GM12878 (cell line): ENCODE measurements at regions not wholly inside any gene's neighbourhood (a gene's known extent, or its start where the extent isn't known, plus 50 kb on each side); places are given as distances from the start of the nearest gene placed in this dataset.

Experiments used
- ATAC-seq: fragments of 200-7000 bp; cut with Tn5 transposase; 3 replicates; pipeline ENCODE4 v1.9.1; 2020; ENCODE audit warnings: mild to moderate bottlenecking, moderate library complexity
- BruUV-seq: library from RNA; stranded (reverse); fragments of 400-500 nt; replicated peaks from 2 replicates; lab custom pipeline; 2021; lab: Mats Ljungman, UMichigan
- CTCF ChIA-PET: fragments of 300-600 bp; sonication (Branson Sonifier 250); formaldehyde crosslinking; extraction: SDS; loops from one replicate; lab custom pipeline; 2021; ENCODE audit warnings: inconsistent platforms; lab: Yijun Ruan, JAX
- POLR2A ChIA-PET: fragments of 350-600 bp; formaldehyde crosslinking; extraction: SDS; loops from one replicate; lab custom pipeline; 2021; ENCODE audit warnings: inconsistent platforms; lab: Charles Lee
- RAD21 ChIA-PET: fragments of 300-600 bp; sonication (Branson Sonifier 250); formaldehyde crosslinking; loops from one replicate; lab custom pipeline; 2023; ENCODE audit warnings: antibody characterized with exemption; ENCODE audit not compliant: unreplicated experiment; lab: Charles Lee
- SMC1A ChIA-PET: fragments of 300-600 bp; sonication (Branson Sonifier 250); formaldehyde crosslinking; loops from one replicate; lab custom pipeline; 2023; ENCODE audit not compliant: unreplicated experiment, uncharacterized antibody; lab: Charles Lee
- DNase-seq: peaks from one replicate; pipeline ENCODE4 v3.0.0-alpha.2; 2011; ENCODE audit warnings: low read depth, low spot score
- FAIRE-seq: peaks from 3 replicates; lab custom pipeline; 2011; peaks lifted over from hg19 to GRCh38; lab: Jason Lieb, UNC
- H2AFZ ChIP-seq: 2 replicates; pipeline ENCODE4 v1.6.0; 2011; ENCODE audit warnings: low read depth, low read length, control low read depth; ENCODE audit not compliant: control insufficient read depth
- H3K27ac ChIP-seq: 2 replicates; pipeline ENCODE4 v1.5.1; 2011; ENCODE audit warnings: control low read depth; ENCODE audit not compliant: control insufficient read depth, insufficient read depth
- H3K27me3 ChIP-seq, 2 experiments: replicated peaks in 1 of 2; 2 replicates each; pipeline versions ENCODE4 v1.6.0 to v1.6.1; 2011; ENCODE audit warnings: low read length in 1 of 2; ENCODE audit not compliant: control insufficient read depth in 2 of 2, insufficient read depth in 2 of 2
- H3K36me3 ChIP-seq, 2 experiments: 2 replicates each; pipeline ENCODE4 v1.5.1; 2011; ENCODE audit warnings: low read length in 1 of 2; ENCODE audit not compliant: control insufficient read depth in 2 of 2, insufficient read depth in 2 of 2
- H3K4me1 ChIP-seq: 2 replicates; pipeline ENCODE4 v1.6.1; 2011; ENCODE audit warnings: mild to moderate bottlenecking, low read length, moderate library complexity, mixed read lengths; ENCODE audit not compliant: control insufficient read depth, insufficient read depth
- H3K4me2 ChIP-seq: 2 replicates; pipeline ENCODE4 v1.6.0; 2011; ENCODE audit warnings: control low read depth; ENCODE audit not compliant: control insufficient read depth, insufficient read depth
- H3K4me3 ChIP-seq: fragments of 200-600 bp; sonication (generic); 2 replicates; pipeline ENCODE4 v1.5.1; 2016
- H3K79me2 ChIP-seq: 2 replicates; pipeline ENCODE4 v1.6.0; 2011; ENCODE audit warnings: low read length; ENCODE audit not compliant: control insufficient read depth, insufficient read depth
- H3K9ac ChIP-seq: 2 replicates; pipeline ENCODE4 v1.8.0; 2011; ENCODE audit warnings: low read length, control low read depth, mixed read lengths; ENCODE audit not compliant: control insufficient read depth, insufficient read depth
- H3K9me3 ChIP-seq: replicated peaks from 3 replicates; pipeline ENCODE4 v1.5.1; 2011; ENCODE audit warnings: mild to moderate bottlenecking, low read length; ENCODE audit not compliant: control insufficient read depth, insufficient read depth
- H4K20me1 ChIP-seq: 2 replicates; pipeline ENCODE4 v1.6.0; 2011; ENCODE audit not compliant: control insufficient read depth, insufficient read depth
- BACH1 ChIP-seq: fragments of 450-650 bp; IDR thresholded peaks from 2 replicates; pipeline ENCODE4 v1.6.1; 2017; ENCODE audit warnings: mild to moderate bottlenecking, borderline replicate concordance
- CBX5 ChIP-seq: sonication (generic); IDR thresholded peaks from 2 replicates; pipeline ENCODE4 v1.6.1; 2016; ENCODE audit warnings: low read depth, moderate library complexity, mild to moderate bottlenecking, inconsistent platforms
- CHD1 ChIP-seq: IDR thresholded peaks from 2 replicates; pipeline ENCODE4 v1.6.1; 2012; ENCODE audit warnings: low read depth, low read length, improper control_type of control experiment
- CHD2 ChIP-seq: IDR thresholded peaks from 2 replicates; pipeline ENCODE4 v1.6.1; 2011; ENCODE audit warnings: low read depth, low read length, improper control_type of control experiment, borderline replicate concordance
- EZH2 ChIP-seq: IDR thresholded peaks from 2 replicates; pipeline ENCODE4 v1.6.1; 2012; ENCODE audit warnings: low read depth, mild to moderate bottlenecking, control low read depth, inconsistent platforms, low read length, borderline replicate concordance; ENCODE audit not compliant: control insufficient read depth
- FOS ChIP-seq: IDR thresholded peaks from 3 replicates; pipeline ENCODE4 v1.6.1; 2011; ENCODE audit warnings: borderline replicate concordance; ENCODE audit not compliant: insufficient read length; ENCODE audit errors: extremely low read depth
- FOXK2 ChIP-seq: fragments of 450-650 bp; IDR thresholded peaks from 2 replicates; pipeline ENCODE4 v1.6.1; 2017; ENCODE audit warnings: mild to moderate bottlenecking, moderate library complexity
- HDGF ChIP-seq: fragments of 450-650 bp; IDR thresholded peaks from 2 replicates; pipeline ENCODE4 v1.6.1; 2016; ENCODE audit warnings: antibody characterized with exemption
- NFIC ChIP-seq: IDR thresholded peaks from 2 replicates; pipeline ENCODE4 v1.6.1; 2012; ENCODE audit warnings: low read depth, mild to moderate bottlenecking, inconsistent platforms, low read length, moderate library complexity
- NFYA ChIP-seq: IDR thresholded peaks from 2 replicates; pipeline ENCODE4 v1.6.1; 2011; ENCODE audit warnings: low read depth, mild to moderate bottlenecking, low read length, improper control_type of control experiment, borderline replicate concordance
- NRF1 ChIP-seq: conservative IDR thresholded peaks from 2 replicates; pipeline ENCODE4 v1.6.1; 2011; ENCODE audit warnings: mild to moderate bottlenecking, low read depth, low read length, improper control_type of control experiment
- PAX5 ChIP-seq: IDR thresholded peaks from 2 replicates; pipeline ENCODE4 v1.6.1; 2011; ENCODE audit warnings: low read depth, low read length, borderline replicate concordance
- PKNOX1 ChIP-seq: fragments of 450-650 bp; IDR thresholded peaks from 2 replicates; pipeline ENCODE4 v1.6.1; 2016; ENCODE audit warnings: mild to moderate bottlenecking
- STAT3 ChIP-seq: IDR thresholded peaks from 2 replicates; pipeline ENCODE4 v1.6.1; 2011; ENCODE audit warnings: low read depth, low read length, improper control_type of control experiment
- USF2 ChIP-seq: IDR thresholded peaks from 2 replicates; pipeline ENCODE4 v1.6.1; 2011; ENCODE audit warnings: low read depth, low read length, improper control_type of control experiment, borderline replicate concordance
- ZBTB33 ChIP-seq: fragments of 450-650 bp; IDR thresholded peaks from 2 replicates; pipeline ENCODE4 v1.6.1; 2017; ENCODE audit warnings: mild to moderate bottlenecking
- ZNF384 ChIP-seq: IDR thresholded peaks from 2 replicates; pipeline ENCODE4 v1.6.1; 2012; ENCODE audit warnings: low read depth, mild to moderate bottlenecking, low read length, improper control_type of control experiment, borderline replicate concordance
- WGBS: methylation state at CpG from one replicate; pipeline ENCODE4 v1.1.6; 2016; ENCODE audit warnings: low lambda C conversion rate; ENCODE audit not compliant: insufficient replicate concordance, insufficient coverage; ENCODE audit errors: missing lambda C conversion rate; 5-methylcytosine and 5-hydroxymethylcytosine counted together
- in situ Hi-C: fragments of 300-500 bp; cut with MboI; formaldehyde crosslinking; loops from 9 replicates; pipeline ENCODE4 v1.14.3; 2018; ENCODE audit warnings: mixed read lengths
- intact Hi-C: fragments of 100-400 bp; cut with micrococcal nuclease; formaldehyde crosslinking; loops from one replicate; pipeline ENCODE4 v1.14.2; 2022; ENCODE audit not compliant: unreplicated experiment
- TF ChIP-seq, protein P1 (sequence below): IDR thresholded peaks from 2 replicates; pipeline ENCODE4 v1.6.1; 2012; ENCODE audit warnings: low read depth, low read length, improper control_type of control experiment

- Histone ChIP-seq H3K27ac (no peak overlapping the region), H3K9ac (no peak overlapping the region), H2AFZ (no peak overlapping the region), H4K20me1 (no peaks in the 10 kb centered on the region), H3K4me1 (no peaks in the 10 kb centered on the region), H3K36me3 (no peaks in the 10 kb centered on the region), H3K9me3 (no peaks in the 10 kb centered on the region), H3K79me2 (no peaks in the 10 kb centered on the region), H3K4me3 (peak overlapping the region; percentile 36; the same call in 1 of the 2 replicates), H3K4me2 (peak overlapping the region; percentile 9; the same call in 1 of the 2 replicates), H3K27me3 (no peaks in the 10 kb centered on the region)
- FAIRE-seq (no peak), DNase-seq (no peak), ATAC-seq (no peak)
- intact Hi-C loops (no loop called here), in situ Hi-C loops (no loop called here)
- no peak for TF ChIP-seq CHD2
- no peak for TF ChIP-seq BACH1
- no peak for TF ChIP-seq USF2
- TF ChIP-seq PAX5: no peak
- TF ChIP-seq HDGF: no peak
- no peak for TF ChIP-seq FOXK2
- TF ChIP-seq NRF1: no peak
- no peak for TF ChIP-seq EZH2
- TF ChIP-seq ZBTB33: no peak
- TF ChIP-seq NFIC: no peak
- no peak for TF ChIP-seq NFYA
- TF ChIP-seq STAT3: no peak
- TF ChIP-seq, protein P1, sequence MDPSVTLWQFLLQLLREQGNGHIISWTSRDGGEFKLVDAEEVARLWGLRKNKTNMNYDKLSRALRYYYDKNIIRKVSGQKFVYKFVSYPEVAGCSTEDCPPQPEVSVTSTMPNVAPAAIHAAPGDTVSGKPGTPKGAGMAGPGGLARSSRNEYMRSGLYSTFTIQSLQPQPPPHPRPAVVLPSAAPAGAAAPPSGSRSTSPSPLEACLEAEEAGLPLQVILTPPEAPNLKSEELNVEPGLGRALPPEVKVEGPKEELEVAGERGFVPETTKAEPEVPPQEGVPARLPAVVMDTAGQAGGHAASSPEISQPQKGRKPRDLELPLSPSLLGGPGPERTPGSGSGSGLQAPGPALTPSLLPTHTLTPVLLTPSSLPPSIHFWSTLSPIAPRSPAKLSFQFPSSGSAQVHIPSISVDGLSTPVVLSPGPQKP: no peak
- no peak for TF ChIP-seq PKNOX1
- TF ChIP-seq CHD1: no peak
- TF ChIP-seq CBX5: no peak
- TF ChIP-seq FOS: no peak
- TF ChIP-seq ZNF384: no peak
- ChIA-PET RAD21 (no interaction called here), POLR2A (no interaction called here), CTCF (no interaction called here), SMC1A (no interaction called here)
- WGBS: 63% methylated on average over 24 of the region's 24 CpGs
- no TSS peak for BruUV-seq
Measured at GRCh38 chrX:155767876-155768769, 113.0 kb upstream of the VAMP7 start.
